ENCODE measurements at regions not wholly inside any gene's neighbourhood (a gene's known extent, or its start where the extent isn't known, plus 50 kb on each side); places are given as distances from the start of the nearest gene placed in this dataset.

GRCh38 chr5:92374859-92375258, 991.7 kb upstream of the ARRDC3 start:
- TF ChIP-seq NANOG (IDR thresholded peaks at IDR 0.05; ENCODE audit: borderline replicate concordance) (no peak), CTCF (conservative IDR thresholded peaks at IDR 0.05; ENCODE audit: low read depth in 2 of 2) (no peak), ZNF331 (CRISPR knock-in tag; IDR thresholded peaks at IDR 0.05; ENCODE audit: low read depth) (no peak), REST (IDR thresholded peaks at IDR 0.05; ENCODE audit: unreplicated experiment) (no peak), EZH2 (IDR thresholded peaks at IDR 0.05; ENCODE audit: low read depth, unreplicated experiment) (no peak), POLR2AphosphoS5 (IDR thresholded peaks at IDR 0.05; ENCODE audit: low read depth) (no peak), EZH2phosphoT487 (IDR thresholded peaks at IDR 0.05; ENCODE audit: unreplicated experiment) (no peak), CREB1 (CRISPR knock-in tag; IDR thresholded peaks at IDR 0.05; ENCODE audit: low read depth) (no peak), ETS1 (IDR thresholded peaks at IDR 0.05) (no peak), JUNB (IDR thresholded peaks at IDR 0.05; ENCODE audit: unreplicated experiment) (no peak)

All from GM23338 (cell line).